Coronary artery (tissue), 2 donors: ENCODE measurements at regions not wholly inside any gene's neighbourhood (a gene's known extent, or its start where the extent isn't known, plus 50 kb on each side); places are given as distances from the start of the nearest gene placed in this dataset.

Experiments used
- DNase-seq: peaks from one replicate; pipeline ENCODE4 v3.0.0-alpha.2; 2017; ENCODE audit warnings: low spot score
- H3K27ac ChIP-seq, 2 donors: fragments of 200-600 bp; sonication (generic); one replicate each; pipeline ENCODE4 v1.5.1; 2016 to 2019
- H3K4me3 ChIP-seq: fragments of 200-600 bp; sonication (generic); 2 replicates; pipeline ENCODE4 v1.5.1; 2016; ENCODE audit warnings: mild to moderate bottlenecking, moderate library complexity
- CTCF ChIP-seq: fragments of 200-600 bp; sonication (generic); IDR thresholded peaks from one replicate; pipeline ENCODE4 v1.5.1; 2019; ENCODE audit warnings: antibody characterized with exemption

GRCh38 chr1:201589186-201589585 lies 50.3 kb downstream of the NAV1 start:
- no peak overlapping the region for H3K27ac ChIP-seq
- no peak for DNase-seq
- no peak for TF ChIP-seq CTCF
- H3K4me3 ChIP-seq = no peak overlapping the region

GRCh38 chr1:201590474-201590873 lies 51.5 kb downstream of the NAV1 start:
- Histone ChIP-seq H3K27ac (no peak overlapping the region), H3K4me3 (no peak overlapping the region)
- DNase-seq = no peak
- no peak for TF ChIP-seq CTCF

GRCh38 chr1:201591348-201591747 lies 52.4 kb downstream of the NAV1 start:
- no peak for TF ChIP-seq CTCF
- no peak for DNase-seq
- Histone ChIP-seq H3K4me3 (no peak overlapping the region), H3K27ac (no peak overlapping the region)

- DNase-seq = no peak
- Histone ChIP-seq H3K27ac (no peak overlapping the region), H3K4me3 (no peak overlapping the region)
- no peak for TF ChIP-seq CTCF
Observed at GRCh38 chr1:201591981-201592380, 53.1 kb downstream of the NAV1 start.

- DNase-seq = no peak
- TF ChIP-seq CTCF = no peak
- Histone ChIP-seq H3K4me3 (no peak overlapping the region), H3K27ac (peak overlapping the region in 1 of 2 donors; percentile 11)
Observed at GRCh38 chr1:201593200-201593921, 54.4 kb downstream of the NAV1 start.

- H3K27ac ChIP-seq = no peak overlapping the region
- H3K4me3 ChIP-seq = no peak overlapping the region
- no peak for DNase-seq
- no peak for TF ChIP-seq CTCF
Observed at GRCh38 chr1:201594575-201595245, 55.8 kb downstream of the NAV1 start.

- no peak overlapping the region for H3K27ac ChIP-seq
- no peak for DNase-seq
- TF ChIP-seq CTCF = no peak
- no peak overlapping the region for H3K4me3 ChIP-seq
Observed at GRCh38 chr1:201595381-201595780, 56.5 kb downstream of the NAV1 start.
